Esophagus muscularis mucosa (tissue), 4 donors: ENCODE measurements at regions not wholly inside any gene's neighbourhood (a gene's known extent, or its start where the extent isn't known, plus 50 kb on each side); places are given as distances from the start of the nearest gene placed in this dataset.

Experiments
- DNase-seq: peaks from one replicate; pipeline ENCODE4 v3.0.0-alpha.2; 2017; ENCODE audit errors: extremely low spot score
- H3K27ac ChIP-seq, 4 donors: fragments of 200-600 bp; sonication (generic); replicated peaks in 1 of 4; 1 replicate in 3 of 4; 2 replicates in 1 of 4; pipeline ENCODE4 v1.5.1; 2016 to 2019; ENCODE audit warnings: mild to moderate bottlenecking in 1 of 4
- H3K27me3 ChIP-seq, 4 donors: fragments of 200-600 bp; sonication (generic); one replicate each; pipeline versions ENCODE4 v1.5.1 to v1.6.0; 2016 to 2019
- H3K36me3 ChIP-seq, 4 donors: fragments of 200-600 bp; sonication (generic); one replicate each; pipeline ENCODE4 v1.5.1; 2016 to 2019
- H3K4me1 ChIP-seq, 4 donors: fragments of 200-600 bp; sonication (generic); one replicate each; pipeline ENCODE4 v1.5.1; 2016 to 2019
- H3K4me3 ChIP-seq, 4 donors: fragments of 200-600 bp; sonication (generic); 1 replicate in 2 of 4; 2 replicates in 2 of 4; pipeline ENCODE4 v1.5.1; 2016 to 2019; ENCODE audit warnings: mild to moderate bottlenecking in 4 of 4, moderate library complexity in 1 of 4
- H3K9me3 ChIP-seq, 4 donors: fragments of 200-600 bp; sonication (generic); 1 replicate in 3 of 4; 2 replicates in 1 of 4; pipeline ENCODE4 v1.5.1; 2016 to 2019
- CTCF ChIP-seq, 3 experiments: fragments of 200-600 bp in 2 of 3; fragments of 450-650 bp in 1 of 3; sonication (generic) in 2 of 3; IDR thresholded peaks; one replicate each; pipeline ENCODE4 v1.5.1; 2017 to 2019; ENCODE audit warnings: antibody characterized with exemption in 3 of 3, mild to moderate bottlenecking in 2 of 3, moderate library complexity in 1 of 3
- EP300 ChIP-seq: sonication (generic); formaldehyde crosslinking; IDR thresholded peaks from one replicate; pipeline ENCODE4 v1.6.1; 2017; ENCODE audit warnings: antibody characterized with exemption
- POLR2A ChIP-seq: fragments of 450-650 bp; IDR thresholded peaks from one replicate; pipeline ENCODE4 v1.6.1; 2017; ENCODE audit warnings: antibody characterized with exemption, moderate library complexity, mild to moderate bottlenecking, low read depth
- POLR2AphosphoS5 ChIP-seq, 2 donors: sonication (generic); formaldehyde crosslinking; IDR thresholded peaks; one replicate each; pipeline ENCODE4 v1.6.1; 2017; ENCODE audit warnings: antibody characterized with exemption in 2 of 2
- WGBS: methylation state at CpG from one replicate; pipeline ENCODE4 v1.1.5; 2018; 5-methylcytosine and 5-hydroxymethylcytosine counted together
- intact Hi-C: fragments of 100-400 bp; cut with DNase I; formaldehyde crosslinking; loops from one replicate; pipeline ENCODE4 v1.15.1; 2023

DNA sequence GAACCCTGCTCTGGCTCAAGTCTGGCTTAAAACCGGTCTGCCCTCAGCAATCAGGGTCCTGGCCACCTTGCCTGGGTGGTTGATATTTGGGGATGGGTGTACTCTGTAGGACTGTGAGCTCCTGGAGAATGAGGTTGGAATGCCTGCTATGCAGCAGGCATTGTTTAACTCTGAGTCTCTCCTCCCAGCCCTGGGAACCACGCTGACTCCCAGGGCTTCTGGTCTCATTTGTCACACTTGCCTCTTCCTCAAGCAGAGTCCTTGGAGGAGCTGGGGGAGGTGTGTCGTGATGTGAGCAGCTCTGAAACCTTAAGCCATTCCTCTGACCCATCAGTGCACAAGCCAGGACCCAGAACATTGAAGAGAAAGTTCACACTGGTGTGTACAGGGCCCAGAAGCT lies 340.1 kb downstream of the MN1 start:
- Histone ChIP-seq H3K4me3 (no peak overlapping the region), H3K27me3 (peaks cover 0 to 3% (median 0%) of the 10 kb centered on the region in 4 donors), H3K36me3 (no peaks in the 10 kb centered on the region), H3K9me3 (peaks cover 0 to 4% (median 0%) of the 10 kb centered on the region in 4 donors), H3K4me1 (peaks cover 0 to 34% (median 29%) of the 10 kb centered on the region in 4 donors), H3K27ac (peak overlapping the region in 3 of 4 donors; percentile 20 to 65 (median 21))
- WGBS: 20% methylated on average over 2 of the region's 3 CpGs
- intact Hi-C loops: no loop called here
- no peak for DNase-seq
- peak in 1 of 2 donors; percentile 33 for TF ChIP-seq POLR2AphosphoS5 (IDR thresholded peaks at IDR 0.05)
- TF ChIP-seq EP300: no peak

- Histone ChIP-seq H3K9me3 (peaks cover 0 to 4% (median 0%) of the 10 kb centered on the region in 4 donors), H3K36me3 (no peaks in the 10 kb centered on the region), H3K27me3 (peaks cover 0 to 3% (median 0%) of the 10 kb centered on the region in 4 donors), H3K27ac (peak overlapping the region in 2 of 4 donors; percentile 20 to 65), H3K4me3 (no peak overlapping the region), H3K4me1 (peaks cover 0 to 39% (median 33%) of the 10 kb centered on the region in 4 donors)
- 52% methylated on average over 7 of the region's 7 CpGs for WGBS
- no peak for TF ChIP-seq POLR2A
- DNase-seq: no peak
- intact Hi-C loops: no loop called here
These were observed 339.4 kb downstream of the MN1 start for GRCh38 chr22:27462190-27462589.

DNA sequence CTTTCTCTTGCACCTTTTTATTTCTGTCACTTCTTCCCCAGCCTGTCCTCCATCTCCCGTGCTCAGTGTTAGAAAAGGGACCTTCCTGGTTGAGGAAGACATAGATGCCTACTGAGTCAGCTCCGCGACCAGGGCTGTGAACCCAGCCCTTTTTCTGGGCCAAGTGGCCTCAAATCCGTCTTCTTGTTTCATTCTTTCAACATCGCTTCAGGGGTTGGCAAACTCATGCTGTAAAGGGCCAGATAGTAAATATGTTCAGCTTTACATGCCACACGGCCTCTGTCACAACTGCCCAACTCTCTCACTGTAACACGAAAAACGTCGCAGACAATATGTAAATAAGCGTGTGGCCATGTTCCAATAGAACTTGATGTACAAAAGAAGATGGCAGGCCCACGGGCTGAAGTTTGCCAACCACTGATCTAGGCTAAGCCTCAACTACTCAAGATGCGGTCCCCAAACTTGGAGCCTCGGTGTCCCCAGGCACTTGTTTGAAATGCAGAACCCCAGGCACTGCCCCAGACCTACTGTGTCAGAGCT lies 338.4 kb downstream of the MN1 start:
- no peak for DNase-seq
- intact Hi-C loops: no loop called here
- H3K27ac ChIP-seq: no peak overlapping the region
- no peaks in the 10 kb centered on the region for H3K27me3 ChIP-seq
- peaks cover 0 to 43% (median 34%) of the 10 kb centered on the region in 4 donors for H3K4me1 ChIP-seq
- peaks cover 0 to 4% (median 0%) of the 10 kb centered on the region in 4 donors for H3K9me3 ChIP-seq
- no peak overlapping the region for H3K4me3 ChIP-seq
- no peaks in the 10 kb centered on the region for H3K36me3 ChIP-seq
- TF ChIP-seq POLR2A (no peak), CTCF (IDR thresholded peaks at IDR 0.05) (no peak), POLR2AphosphoS5 (IDR thresholded peaks at IDR 0.05) (no peak), EP300 (no peak)
- WGBS: 93% methylated on average over 13 of the region's 13 CpGs

GRCh38 chr22:27466229-27466628 lies 335.3 kb downstream of the MN1 start:
- Histone ChIP-seq H3K36me3 (no peaks in the 10 kb centered on the region), H3K27me3 (no peaks in the 10 kb centered on the region), H3K4me1 (peaks cover 0 to 30% (median 20%) of the 10 kb centered on the region in 4 donors), H3K9me3 (peaks cover 0 to 4% (median 0%) of the 10 kb centered on the region in 4 donors), H3K4me3 (no peak overlapping the region), H3K27ac (peak overlapping the region; percentile 10 to 64 (median 44))
- WGBS: 72% methylated on average over 2 of the region's 2 CpGs
- intact Hi-C loops: no loop called here
- DNase-seq: no peak
- TF ChIP-seq POLR2A (no peak), EP300 (no peak), CTCF (IDR thresholded peaks at IDR 0.05) (no peak)

- Histone ChIP-seq H3K4me3 (no peak overlapping the region), H3K9me3 (peaks cover 0 to 4% (median 0%) of the 10 kb centered on the region in 4 donors), H3K27ac (peak overlapping the region; percentile 10 to 64 (median 44)), H3K36me3 (no peaks in the 10 kb centered on the region), H3K27me3 (no peaks in the 10 kb centered on the region), H3K4me1 (peaks cover 0 to 23% (median 13%) of the 10 kb centered on the region in 4 donors)
- no peak for TF ChIP-seq CTCF (IDR thresholded peaks at IDR 0.05)
- no peak for TF ChIP-seq EP300
- TF ChIP-seq POLR2A: no peak
- TF ChIP-seq POLR2AphosphoS5 (IDR thresholded peaks at IDR 0.05): no peak
- no peak for DNase-seq
- WGBS: 68% methylated on average over 5 of the region's 7 CpGs
- intact Hi-C loops: no loop called here
These were observed 334.6 kb downstream of the MN1 start for GRCh38 chr22:27466778-27467438.
